KBM-7 (cell line): ENCODE measurements at regions not wholly inside any gene's neighbourhood (a gene's known extent, or its start where the extent isn't known, plus 50 kb on each side); places are given as distances from the start of the nearest gene placed in this dataset.
A peak's percentile ranks its signal among the peaks of the same experiment; 100 is the strongest.

ENCODE experiments used
- DNase-seq: peaks from one replicate; pipeline ENCODE4 v3.0.0-alpha.2; 2015
- in situ Hi-C: fragments of 300-500 bp; cut with MboI; formaldehyde crosslinking; loops from 2 replicates; pipeline ENCODE4 v1.14.3; 2020; ENCODE audit warnings: low sequenced_read_pairs, low pct_unique_long_range_greater_than_20kb, mixed read lengths

- no peak for DNase-seq
- in situ Hi-C loops: no loop called here
Observed at GRCh38 chr2:183214680-183215079, 90.4 kb downstream of the NUP35 start.

GRCh38 chr2:183215917-183216316 lies 91.7 kb downstream of the NUP35 start:
- DNase-seq: no peak
- in situ Hi-C loops: no loop called here

GRCh38 chr2:183219888-183220287 lies 95.6 kb downstream of the NUP35 start:
- in situ Hi-C loops: no loop called here
- DNase-seq: no peak

DNA sequence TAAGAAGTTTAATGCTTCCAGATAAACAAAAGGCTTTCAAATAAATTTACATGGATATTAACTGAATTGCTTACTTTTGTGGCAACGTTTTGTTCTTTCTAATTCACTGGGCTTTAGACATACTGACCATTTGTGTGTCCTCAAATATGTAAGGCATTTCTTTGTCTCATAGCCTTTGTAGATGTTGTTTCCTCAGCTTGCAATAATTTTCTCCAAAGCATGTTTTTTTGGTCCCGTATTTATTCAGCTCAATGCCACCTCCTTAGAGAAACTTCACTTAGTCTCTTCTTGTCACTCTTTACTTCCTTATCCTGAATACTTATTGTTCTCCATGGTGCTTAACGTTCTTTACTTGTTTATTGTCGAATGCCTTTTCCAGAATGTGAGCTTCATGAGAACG lies 98.5 kb downstream of the NUP35 start:
- DNase-seq: no peak
- in situ Hi-C loops: no loop called here

- in situ Hi-C loops: no loop called here
- no peak for DNase-seq
Observed at GRCh38 chr2:183224948-183225347, 100.7 kb downstream of the NUP35 start.

DNA sequence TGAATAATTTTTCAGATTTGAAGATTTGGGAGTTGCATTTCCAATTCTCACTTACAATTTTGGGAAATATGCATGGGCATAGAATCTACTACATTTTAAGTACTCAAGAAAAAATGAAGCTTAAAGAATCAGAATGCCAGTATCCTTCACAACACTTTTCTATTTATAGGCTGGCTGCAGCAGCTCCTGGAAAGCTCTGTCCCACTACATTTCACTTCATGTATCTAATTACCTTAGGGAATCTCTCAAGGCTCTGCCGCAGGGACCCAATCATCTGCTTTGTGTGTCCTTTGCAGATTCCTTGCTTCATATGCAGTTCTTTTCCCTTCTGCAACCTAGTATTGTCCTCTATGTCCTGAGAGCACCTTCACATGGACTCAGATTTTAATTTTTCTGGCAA lies 102.9 kb downstream of the NUP35 start:
- in situ Hi-C loops: no loop called here

DNA sequence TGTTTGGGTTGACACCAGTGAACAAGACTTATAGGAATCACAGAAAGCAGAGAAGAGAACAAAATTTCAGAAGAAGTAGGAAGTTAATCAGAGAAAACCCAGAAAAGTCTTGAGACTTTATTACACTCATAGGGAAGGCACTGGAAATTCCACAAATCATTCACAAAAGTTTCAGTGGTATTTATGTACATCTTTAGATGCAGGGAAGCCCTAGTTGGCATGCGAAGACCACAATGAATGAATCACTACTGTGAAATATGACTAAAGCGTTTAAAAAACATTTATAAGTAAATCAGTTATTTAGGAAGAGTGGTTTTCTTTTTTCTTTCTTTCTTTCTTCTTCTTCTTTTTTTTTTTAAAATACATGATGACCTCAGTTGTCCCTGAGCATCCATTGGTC lies 105.1 kb downstream of the NUP35 start:
- no peak for DNase-seq
- in situ Hi-C loops: no loop called here

More for the DNA sequence above, 102.9 kb downstream of the NUP35 start:
- DNase-seq: no peak

GRCh38 chr2:183232161-183232865 lies 108.1 kb downstream of the NUP35 start:
- no peak for DNase-seq
- in situ Hi-C loops: no loop called here

DNA sequence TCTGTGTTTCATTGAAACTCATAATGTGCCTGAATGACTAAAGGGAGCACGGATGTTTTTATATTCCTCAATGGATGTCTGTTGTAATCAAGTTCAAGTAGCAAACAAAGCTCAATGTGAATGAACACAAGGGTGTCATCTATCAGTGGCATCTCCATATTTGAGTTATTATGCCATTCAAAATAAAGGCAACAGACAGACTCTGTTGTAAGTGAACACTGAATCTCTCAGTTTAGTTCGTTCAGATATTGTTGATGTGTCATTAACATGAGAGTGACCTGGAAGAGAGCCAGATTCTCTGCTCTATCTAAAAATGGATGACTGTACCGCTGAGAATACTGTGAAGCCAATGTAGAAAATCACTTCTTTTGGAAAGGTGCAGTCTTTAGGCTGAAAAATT lies 118.7 kb downstream of the NUP35 start:
- in situ Hi-C loops: no loop called here
- no peak for DNase-seq

GRCh38 chr2:183243758-183244157 lies 119.5 kb downstream of the NUP35 start:
- in situ Hi-C loops: no loop called here
- DNase-seq: no peak

- no peak for DNase-seq
- in situ Hi-C loops: no loop called here
Observed at GRCh38 chr2:183244300-183244844, 120.1 kb downstream of the NUP35 start.

DNA sequence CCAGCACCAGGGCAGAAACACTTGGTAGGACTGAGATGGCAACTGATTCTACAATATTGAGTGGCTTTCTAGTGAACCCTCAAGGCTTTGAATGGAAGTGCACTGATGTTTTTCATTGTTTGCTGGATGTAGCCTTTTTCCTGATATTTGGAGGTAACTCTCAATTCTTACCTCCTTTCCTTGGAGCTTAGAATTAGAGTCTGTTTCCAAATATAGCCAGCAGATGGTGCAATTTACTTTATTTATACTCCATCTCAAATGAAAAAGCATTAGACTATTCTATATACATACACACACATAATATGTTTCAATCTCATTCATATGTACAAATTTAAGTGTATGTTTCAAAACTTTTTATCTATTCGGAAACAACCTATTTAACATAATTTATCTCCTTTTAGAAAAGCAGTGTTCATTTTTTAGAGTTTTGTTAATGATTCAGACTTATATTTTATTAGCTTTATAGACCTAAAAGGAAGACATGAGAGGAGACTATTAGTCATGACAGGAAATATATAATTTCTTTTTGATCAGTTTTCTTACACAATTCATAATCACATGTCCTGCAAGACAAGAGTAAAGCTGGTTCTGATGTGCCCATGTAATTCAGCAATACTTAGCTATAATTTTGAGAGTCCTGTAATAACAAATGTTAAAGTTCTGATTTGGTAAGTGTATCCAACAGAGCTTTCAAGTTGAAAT lies 124.8 kb downstream of the NUP35 start:
- peak; percentile 58 for DNase-seq
- in situ Hi-C loops: no loop called here

DNA sequence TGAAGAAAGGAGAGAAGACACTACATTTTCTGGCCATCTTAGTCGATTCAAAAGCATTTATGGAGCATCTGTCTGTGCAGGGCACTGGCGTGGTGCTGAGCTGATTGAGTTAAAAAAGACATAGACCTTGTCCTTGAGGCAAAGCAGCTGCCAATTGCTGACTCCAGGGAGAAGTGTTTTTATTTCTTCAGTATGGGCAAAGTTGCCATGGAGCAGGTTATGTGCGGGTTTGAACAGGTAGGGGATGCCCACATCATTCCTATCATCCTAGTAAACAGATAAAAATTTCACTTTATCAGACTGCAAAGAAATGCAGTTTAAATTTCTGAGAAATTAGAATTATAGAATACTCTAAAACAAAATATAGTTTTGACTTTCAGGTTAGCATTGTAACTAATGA lies 125.8 kb downstream of the NUP35 start:
- no peak for DNase-seq
- in situ Hi-C loops: no loop called here

GRCh38 chr2:183250472-183250871 lies 126.2 kb downstream of the NUP35 start:
- in situ Hi-C loops: no loop called here
- DNase-seq: no peak

DNA sequence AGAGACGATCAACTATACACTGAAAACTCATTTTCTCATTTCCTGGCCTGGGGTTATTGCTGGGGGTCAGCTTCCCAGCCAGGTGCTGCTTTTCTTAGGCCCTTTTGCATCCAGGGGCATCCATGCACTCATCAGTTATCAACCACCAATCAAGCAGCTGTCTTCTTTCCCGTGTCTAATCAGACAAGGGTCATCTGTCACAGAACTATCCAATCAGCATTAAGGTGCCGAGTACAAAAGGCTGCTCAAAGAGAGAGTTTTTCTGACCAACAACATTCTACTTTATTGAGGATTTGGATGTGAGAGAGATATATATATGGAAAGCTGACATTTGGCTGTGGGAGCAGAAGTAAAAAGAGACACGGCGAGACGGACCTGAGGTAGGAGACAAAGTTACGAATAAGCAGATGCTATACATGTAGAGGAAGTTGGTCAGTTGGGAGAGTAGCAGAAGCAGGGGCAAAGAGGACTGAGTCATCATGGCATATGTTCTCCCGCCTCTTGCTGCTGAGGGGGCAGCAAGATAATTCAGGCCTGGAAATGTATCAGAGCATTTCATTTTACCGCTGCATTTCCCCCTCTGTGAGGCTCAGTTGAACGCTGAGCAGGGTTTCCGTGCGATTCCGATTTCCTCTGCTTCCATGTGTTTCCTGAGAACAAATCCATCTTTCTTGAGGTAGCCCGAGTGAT lies 129.3 kb downstream of the NUP35 start:
- no peak for DNase-seq
- in situ Hi-C loops: no loop called here

DNA sequence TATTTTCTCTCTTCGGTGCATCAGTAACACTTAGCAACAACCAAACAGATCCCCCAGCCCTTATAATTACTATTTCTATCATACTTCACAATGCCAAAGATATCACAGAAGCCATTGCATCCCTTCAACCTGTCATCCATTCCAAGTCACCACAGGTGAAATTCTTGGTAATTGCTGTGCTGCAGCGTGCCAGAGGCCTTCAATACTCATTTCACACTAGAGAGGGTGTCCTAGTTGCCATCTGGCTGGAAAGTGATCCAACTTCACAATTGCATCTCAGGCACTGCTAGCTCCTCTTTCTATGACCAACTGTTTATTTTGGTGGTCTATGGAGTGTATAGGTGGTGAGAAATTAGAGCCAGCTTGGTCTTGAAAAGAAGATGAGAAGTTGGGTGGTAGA lies 131.2 kb downstream of the NUP35 start:
- DNase-seq: no peak
- in situ Hi-C loops: no loop called here

- in situ Hi-C loops: no loop called here
- DNase-seq: no peak
Observed at GRCh38 chr2:183259921-183260320, 135.7 kb downstream of the NUP35 start.

GRCh38 chr2:183260527-183260926 lies 136.3 kb downstream of the NUP35 start:
- in situ Hi-C loops: no loop called here
- no peak for DNase-seq

- in situ Hi-C loops: no loop called here
- no peak for DNase-seq
Observed at GRCh38 chr2:183264890-183265535, 140.8 kb downstream of the NUP35 start.
